ENCODE measurements at regions not wholly inside any gene's neighbourhood (a gene's known extent, or its start where the extent isn't known, plus 50 kb on each side); places are given as distances from the start of the nearest gene placed in this dataset.
"Not testable (repeated sequence)": the region's sequence is repeated elsewhere in the genome, so short reads cannot be mapped to it uniquely, and the experiment has no call there.

DNA sequence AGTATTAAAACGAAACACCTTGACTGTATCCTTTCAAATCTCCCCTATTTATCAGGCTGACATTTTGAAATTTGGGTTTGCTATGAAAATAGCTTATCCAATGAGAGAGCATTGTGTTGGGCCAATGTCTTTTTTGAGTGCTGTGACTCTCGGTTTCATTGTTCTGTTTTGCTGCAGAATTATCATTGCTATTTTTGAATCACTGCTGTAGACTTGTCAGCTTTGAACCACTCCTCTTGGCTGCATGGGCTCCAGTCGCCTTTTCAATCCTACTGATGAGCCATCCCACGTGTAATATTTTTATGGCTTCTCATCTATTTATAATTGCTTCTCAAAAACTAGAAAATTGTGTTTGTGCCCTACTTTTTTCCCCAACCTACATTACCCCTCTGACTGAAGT, 322.8 kb downstream of the LNPK start:
- no peak for DNase-seq

DNA sequence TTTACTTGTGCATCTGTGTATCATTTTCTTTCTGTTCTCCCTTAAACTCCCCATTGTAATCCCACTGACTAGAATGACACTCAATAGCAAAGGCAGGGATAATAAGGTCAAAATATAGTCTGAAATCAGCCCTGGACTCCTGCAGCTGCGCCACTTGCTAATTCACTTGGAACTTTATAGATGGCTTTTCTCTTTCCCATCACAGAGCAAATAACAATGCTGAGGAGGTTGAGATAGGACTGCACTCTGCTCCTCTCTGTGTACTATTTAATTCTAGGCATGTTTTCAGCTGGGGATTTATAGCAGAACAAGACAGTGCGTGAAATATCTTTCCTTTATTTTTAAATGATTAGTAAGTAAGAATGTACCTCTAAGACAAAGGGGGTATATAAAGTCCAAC, 324.2 kb downstream of the LNPK start:
- no peak for DNase-seq

DNA sequence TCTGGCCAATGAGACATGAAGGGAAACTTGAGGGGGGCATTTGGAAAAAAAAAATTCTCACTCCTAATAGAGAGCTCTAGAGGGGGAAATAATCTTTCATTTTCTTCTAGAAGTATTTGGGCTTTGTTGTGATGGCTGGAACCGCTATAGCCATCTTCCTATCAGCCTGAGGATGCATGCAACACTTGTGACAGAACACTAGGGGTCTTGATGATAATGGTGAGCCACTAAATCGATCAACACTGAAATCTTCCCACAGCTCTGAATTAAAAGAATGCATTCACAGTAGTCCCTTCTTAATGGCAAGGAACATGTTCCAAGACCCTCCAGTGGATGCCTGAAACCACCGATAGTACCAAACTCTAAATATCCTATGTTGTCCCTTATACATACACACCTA, 325.3 kb downstream of the LNPK start:
- no peak for DNase-seq

DNA sequence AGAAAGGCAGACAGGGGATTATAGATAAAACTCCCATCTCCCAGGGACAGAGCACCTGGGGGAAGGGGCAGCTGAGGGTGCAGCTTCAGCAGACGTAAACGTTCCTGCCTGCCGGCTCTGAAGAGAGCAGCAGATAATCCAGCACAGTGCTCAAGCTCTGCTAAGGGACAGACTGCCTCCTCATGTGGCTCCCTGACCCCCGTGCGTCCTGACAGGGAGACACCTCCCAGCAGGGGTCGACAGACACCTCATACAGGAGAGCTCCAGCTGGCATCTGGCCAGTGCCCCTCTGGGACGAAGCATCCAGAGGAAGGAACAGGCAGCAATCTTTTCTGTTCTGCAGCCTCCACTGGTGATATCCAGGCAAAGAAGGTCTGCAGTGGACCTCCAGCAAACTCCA, 333.3 kb downstream of the LNPK start:
- not testable (repeated sequence) for DNase-seq

DNA sequence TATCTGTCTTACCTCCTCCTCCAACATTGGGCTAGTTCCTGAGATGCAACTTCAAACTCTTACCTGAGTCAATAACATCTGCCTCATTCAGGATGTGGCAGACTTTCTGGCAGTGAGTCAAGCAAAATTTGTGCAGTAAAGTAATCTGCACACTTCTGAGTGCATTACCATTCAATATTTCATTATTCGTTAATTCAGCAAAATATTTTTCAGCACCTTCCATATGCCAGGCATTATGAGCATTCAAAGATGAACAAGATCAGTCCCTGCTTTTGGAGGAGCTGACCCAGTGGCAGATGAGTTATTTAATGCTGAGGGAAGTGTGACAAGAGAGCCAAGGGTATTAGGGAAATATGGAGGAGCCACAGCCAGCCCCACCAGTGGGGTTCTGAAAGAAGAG, 339.7 kb downstream of the LNPK start:
- no peak for DNase-seq

DNA sequence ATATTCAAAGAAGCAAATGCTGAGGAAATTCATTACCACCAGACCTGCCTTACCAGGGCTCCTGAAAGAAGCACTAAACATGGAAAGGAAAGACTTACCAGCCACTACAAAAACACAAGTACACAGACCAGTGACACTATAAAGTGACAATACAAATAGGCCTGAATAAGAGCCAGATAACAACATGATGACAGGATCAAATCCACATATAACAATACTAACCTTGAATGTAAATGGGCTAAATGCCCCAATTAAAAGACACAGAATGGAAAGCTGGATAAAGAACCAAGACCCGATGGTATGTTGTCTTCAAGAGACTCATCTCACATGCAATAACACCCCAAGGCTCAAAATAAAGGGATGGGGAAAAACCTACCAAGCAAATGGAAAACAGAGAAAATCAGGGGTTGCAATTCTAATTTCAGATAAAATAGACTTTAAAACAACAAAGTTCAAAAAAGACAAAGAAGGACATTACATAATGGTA, 353.4 kb downstream of the LNPK start:
- no peak for DNase-seq

DNA sequence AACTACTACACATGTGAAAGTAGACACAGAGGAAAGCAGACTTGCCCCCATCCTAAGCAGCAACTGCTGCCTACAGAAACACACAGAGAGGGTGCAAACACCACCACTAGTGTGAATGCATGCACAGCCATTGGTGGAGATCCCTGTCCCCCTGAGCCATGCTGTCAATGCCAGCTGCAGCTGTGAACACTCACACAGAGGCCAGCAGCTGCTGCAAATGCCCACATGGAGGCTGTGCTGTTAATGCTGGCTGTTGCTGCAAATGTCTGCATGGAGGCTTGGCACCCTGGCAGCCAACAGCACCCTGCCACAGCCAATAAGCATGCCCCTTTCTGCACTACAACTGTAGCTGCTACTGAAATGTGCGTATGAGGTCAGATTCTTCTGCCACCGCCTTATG, 355.0 kb downstream of the LNPK start:
- no peak for DNase-seq

DNA sequence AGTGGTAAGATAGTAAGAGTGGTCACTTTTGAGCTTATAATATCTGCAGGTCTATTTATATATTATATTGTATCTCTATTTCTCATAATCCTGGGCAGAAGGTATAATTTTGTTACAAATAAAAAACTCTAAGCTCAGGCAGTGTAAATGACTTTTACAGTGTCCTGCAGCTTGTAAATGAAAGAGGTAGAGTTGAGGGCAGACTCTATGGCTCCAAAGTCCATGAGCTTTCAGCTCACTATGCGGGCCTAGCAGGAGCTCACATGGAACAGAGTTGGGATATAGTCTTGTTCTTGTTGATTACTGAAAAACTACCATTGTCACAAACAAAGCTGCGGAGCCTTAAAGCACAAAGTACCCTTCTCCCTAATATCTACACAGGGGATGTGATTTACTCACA, 361.4 kb downstream of the LNPK start:
- no peak for DNase-seq

DNA sequence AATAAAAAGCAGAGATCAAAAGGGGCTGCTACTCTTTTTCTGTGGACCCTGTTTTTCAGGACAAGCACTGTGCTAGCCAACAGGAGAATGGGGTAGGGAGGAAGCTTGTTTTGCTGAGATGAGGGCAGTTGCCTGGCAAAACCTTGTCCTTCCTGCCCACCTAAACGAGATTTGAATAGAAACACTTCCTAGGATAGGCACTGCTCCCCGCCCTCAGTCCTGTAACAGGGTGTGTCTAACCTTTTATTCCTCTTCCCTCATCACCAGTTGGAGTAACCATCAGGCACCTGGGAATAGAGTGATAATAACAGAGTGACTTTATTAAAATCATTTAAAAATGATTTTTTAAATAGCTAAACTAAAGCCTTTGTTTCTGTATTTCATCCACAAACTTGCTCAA, 368.8 kb downstream of the LNPK start:
- no peak for DNase-seq

DNA sequence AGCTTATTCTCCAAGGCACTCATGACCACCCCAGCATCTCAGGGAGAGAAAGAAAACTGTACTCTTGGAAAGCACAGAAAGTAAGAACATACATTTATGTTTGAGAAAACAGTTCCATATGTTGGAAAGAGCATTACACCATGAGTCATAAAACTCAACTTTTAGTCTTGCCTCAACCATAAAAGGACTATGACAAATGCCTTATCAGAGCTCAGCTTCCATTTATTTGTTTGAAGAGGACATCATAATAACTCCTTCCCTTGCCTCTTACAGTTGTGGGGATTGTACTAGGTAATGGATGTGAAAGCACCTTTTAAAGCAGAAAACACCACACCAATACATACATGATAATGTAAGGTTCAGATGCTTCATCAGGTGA, 370.8 kb downstream of the LNPK start:
- no peak for DNase-seq

DNA sequence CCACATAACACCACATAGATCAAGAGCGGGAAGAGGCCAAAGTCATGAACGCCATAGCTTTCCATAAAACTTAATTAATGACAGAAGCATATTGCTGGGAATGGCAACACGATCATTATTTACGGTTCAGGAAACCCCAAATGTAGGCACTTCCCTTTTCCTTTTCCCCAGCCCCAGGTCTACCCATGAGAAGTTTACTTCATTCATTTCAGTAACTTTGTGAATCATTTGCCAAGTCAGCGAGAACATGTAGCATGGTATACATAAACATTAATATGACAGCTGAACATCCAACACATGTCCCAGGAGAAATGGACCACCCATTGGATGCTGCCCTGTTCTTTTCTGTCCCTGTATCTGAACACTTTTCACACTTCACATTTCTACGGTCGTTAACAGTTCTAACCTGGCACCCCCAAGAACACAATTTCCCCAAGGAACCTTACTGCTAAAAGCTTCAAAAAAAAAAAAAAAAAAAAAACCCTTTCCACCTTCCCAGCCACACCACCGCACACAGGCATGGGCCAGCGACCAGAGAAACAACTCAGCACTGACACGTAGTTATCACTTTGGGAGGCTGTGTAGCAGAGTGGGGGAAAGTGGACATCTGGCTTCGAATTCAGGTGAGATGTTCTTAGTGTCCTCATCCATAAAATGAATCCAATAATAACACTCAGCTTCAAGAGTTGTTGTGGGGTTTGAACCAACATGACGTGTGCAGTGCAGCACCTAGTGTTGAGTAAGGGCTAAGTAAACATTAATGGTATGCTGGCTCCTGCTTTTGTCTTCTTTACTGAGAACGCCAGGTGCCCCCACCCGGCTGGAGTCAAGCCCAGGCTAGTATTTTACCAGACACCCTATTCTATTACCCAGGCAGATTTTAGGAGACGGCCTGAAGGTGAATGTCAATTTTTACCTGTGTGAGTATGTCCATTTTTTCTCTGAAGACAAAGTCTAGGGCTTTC, 371.5 kb downstream of the LNPK start:
- no peak for DNase-seq

DNA sequence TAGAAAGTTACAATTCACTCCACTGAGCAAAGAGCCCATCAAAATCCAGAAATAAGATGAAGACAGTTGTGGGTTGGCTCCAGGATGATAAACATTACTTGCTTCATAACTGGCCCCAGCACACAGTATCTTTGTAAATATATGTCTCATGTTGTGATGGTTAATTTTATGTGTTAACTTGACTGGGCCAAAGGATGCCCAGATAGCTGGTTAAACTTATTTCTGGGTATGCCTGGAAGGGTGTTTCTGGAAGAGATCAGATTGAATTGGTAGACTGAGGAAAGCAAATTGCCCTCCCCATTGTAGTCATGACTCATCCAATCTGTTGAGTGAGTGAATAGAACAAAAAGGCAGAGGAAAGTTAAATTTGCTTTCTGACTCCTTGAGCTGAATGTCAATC, 373.8 kb downstream of the LNPK start:
- DNase-seq: no peak

DNA sequence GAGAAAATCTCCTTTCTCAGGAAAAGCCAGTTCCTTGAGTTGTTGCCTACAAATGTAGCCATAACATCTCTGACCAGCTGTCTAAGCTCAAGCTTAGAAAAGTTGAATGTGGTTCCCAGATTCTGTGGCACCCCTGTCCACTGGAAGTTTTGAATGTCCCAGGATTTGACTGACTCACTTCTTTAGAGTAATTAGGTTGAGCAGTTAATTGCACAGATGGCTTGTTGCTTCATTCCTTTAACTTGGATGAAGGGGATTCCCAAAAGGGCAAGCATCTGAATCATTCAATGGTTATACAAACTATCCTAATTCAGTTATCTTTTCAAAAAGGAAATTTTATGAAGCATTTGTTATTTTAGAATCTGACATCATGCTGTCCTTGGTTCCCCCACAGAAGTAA, 374.7 kb downstream of the LNPK start:
- DNase-seq: no peak

DNA sequence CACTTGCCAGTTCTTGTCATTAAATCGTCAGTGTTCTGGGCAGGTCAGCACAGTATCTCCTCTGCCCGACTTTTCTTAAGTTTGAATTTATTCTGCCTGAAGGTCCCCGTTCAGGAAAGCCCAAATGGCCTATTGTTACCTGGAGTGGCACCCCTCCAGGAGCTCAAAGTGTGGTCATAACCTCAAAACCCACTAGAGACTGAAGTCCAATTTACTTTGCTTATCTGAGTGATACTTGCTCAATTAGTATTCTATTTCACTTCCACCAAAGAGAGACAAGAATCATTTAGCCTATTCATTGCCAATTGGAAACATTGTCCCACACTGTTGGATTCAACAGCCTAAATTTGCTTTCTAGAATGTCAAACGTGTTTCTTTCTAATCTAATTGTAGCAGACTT, 375.3 kb downstream of the LNPK start:
- DNase-seq: no peak

DNA sequence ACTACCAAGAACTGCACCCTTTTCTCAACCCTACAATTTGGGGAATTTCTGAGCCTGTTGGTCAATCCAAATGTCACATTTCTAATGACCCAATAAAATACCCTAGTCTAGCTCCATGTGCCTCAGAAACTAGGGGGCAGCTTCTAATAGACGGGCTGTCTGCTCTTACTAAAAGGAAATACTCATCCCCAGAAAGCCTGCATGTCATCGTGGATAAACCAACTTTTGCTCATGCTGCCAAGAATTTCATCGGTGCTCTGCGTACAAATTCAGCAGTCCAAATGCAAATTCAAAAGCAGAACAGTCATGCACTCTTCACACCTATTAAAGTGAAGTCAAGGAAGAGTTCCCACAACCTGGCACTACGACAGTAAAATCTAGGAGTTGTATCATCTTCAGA, 377.3 kb downstream of the LNPK start:
- no peak for DNase-seq

DNA sequence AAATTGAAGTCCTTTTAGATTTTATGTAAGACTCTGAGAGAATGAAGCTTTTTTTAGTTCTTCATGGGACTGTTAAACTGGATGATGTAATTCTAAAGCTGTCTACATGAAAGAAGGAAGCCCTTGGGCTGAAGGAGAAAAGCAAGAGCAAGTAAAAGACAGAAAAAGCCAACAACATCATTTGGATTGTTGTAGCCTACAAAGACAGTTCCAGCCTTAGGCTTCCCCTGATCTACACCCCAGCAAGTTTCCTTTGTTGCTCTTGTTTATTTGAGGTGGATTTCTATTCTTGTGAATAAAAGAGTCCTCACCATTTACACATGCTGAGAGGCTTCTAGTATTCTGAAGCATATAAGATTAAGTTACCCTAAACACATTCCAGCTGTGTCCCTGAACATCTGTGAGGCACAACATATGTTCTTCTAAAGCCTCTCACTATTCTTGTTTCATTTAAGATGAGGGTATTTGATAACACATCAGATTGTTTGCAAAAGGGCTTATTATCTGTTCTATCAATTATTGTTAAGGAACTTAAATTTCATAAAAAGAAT, 377.8 kb downstream of the LNPK start:
- no peak for DNase-seq

DNA sequence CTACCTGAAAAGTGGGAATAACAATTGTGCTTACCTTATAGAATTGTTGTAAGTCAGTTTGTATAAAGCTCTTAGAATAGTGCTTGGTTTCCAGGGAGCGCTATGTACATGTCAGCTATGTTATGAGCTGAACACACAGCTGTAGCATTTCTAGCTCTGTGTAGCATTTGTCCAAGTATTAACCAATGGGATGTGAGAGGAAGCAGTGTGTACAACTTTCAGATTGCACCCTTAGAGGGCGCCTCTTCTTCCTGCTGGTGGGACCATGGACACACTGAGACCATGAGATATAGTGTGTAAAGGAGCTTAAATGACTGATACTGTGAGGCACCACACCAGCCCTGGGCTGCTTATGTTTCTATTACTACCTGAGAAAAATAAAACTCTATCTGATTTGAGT, 380.2 kb downstream of the LNPK start:
- DNase-seq: no peak

DNA sequence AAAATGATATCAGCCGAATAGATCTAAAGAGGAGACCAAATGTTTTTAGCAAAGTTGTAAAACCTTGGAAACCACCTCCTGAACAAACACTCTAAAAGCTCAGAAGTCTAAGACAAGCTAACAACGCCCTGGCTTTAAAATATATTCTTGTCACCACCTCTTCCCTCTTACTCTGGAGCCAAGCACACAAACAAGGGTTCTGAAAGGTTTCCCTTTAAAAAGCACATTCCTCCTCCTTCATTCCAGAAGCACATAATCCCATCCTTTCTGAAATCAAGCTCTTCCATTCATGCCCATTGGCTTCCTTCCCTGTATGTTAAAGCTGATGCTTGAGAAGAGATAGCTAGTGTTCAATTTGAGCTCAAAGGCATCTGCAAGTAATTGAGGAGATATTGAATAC, 382.0 kb downstream of the LNPK start:
- DNase-seq: no peak

DNA sequence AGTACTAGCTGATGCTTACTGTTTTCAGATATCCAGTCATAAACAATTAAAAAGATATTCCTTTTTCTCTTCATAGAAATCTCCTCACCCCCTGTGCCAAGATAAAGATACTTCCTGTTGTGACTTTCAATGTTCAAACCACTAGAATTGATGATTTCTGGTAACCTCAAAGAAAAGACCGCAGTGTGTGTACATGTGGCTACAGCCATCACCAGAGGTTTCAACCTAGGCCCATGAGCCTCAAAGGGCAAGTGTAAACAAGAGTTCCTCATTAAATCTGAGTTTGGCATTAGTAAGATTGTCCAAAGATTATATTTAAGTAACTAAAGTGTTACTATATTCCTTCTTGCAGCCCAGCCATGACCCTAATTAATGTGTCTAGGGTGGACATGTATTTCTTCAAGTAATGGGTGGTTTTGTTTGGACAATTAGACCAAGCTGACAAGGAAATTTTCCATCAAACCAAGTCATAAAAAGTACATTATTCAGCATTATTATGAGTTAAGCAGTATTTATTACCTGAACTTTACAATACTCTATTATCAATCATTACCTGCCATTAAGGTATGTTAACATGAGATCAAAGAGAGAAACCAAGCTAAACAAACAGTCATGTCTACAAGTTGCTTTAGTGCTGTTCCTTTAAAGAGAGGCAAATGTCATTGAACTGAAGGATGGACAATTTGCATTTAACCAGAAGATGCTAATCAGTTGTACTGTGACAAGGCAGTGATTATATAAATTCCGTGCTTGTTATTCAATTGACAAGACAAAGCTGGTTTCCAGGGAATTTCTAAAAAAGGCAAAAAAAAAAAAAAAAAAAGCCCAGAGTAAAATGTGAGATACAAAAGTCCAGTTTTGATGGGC, 382.7 kb downstream of the LNPK start:
- DNase-seq: no peak

DNA sequence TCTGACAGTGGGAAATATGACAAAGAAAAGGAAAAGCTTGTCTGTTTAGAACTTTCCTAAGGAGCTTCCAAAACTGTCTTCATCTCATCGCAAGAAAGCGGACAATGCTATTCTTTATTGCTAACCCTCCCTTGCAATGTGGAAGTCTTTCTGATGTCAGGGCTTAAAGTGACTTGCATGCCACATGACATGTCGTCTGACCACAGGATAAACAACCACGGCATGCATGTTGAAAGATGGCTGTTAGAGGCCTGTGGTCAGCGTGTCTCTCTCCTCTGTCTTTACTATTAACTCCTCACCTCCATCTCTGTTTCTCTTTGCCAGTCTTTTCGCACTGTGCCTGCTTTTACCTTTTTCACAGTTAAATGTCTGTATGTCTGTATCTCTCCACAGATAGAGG, 389.8 kb downstream of the LNPK start:
- DNase-seq: no peak

DNA sequence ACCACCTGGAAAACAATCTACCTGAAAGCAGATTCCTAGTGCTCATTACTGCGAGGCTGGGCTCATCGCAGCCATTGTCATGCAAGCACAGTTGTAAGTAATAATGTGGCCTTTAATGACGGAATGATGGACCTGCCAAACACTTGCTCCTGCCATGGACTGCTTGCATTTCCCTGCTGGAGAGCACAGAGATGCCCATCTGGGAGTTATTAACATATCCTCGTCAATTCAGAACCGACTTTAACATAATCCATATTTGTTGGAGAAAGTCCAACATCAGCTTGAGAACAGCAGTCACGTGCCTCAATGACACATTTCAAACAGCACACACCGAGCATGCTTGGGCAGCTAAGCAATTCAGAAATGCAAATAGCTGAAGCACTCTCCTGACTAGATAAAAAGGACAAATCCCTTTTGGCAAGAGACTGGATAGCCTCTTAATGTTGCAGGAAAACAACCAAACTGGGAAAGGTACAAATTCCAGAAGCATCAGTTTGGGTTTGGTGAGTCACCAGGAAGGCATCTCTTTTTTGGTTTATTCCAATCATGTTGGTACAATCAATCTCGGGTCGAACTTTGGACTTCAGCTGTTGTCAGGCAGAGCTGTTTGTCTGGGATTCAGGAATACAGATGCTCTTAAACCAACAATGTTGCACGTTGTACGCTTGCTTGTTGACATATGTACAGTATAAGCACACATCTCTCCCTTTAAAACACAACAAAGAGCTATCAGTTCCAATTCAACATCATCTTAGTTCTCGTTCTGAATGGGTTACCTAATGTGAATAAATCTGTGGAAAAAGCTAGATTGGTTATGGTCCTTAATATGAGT, 395.8 kb downstream of the LNPK start:
- no peak for DNase-seq

DNA sequence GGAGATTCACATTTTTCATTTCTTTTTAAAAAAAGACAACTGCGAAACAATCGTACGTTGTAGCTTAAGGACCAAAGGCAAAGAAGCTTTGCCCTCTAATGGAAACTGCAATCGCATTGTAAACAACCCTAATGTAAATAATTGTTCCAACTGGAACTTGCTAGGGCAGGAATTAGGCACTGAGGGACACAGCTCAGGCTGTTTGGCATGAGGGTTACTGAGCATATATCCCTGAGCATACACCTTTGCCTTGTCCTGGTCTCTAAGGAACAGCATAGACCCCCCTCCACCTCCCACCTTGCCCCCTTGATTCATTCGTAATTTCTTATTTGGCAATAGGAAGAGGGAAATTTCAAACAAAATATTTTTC, 396.4 kb downstream of the LNPK start:
- no peak for DNase-seq

DNA sequence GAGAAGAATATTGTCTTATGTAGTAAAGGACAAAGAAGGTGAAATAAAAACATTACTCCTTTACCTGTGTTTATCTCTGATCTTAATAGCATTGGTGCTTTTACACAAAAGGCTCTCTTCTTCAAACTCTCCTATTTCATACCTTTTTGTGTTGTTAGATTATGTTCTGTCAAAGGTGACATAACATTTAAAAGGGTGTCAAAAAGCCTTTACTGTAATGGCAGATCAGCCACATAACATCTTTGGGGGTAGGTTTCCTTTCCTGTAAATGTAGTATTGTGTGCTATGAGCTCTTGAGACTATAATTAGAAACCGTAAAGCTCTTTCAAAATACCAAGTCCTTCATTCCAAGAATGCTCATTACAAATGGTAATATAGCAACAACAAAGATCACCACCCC, 400.1 kb downstream of the LNPK start:
- DNase-seq: no peak

Data from NCI-H446 treated with DMSO at 0.1 percent for 48 hours (cell line).